Lung (tissue), 11 donors: ENCODE measurements at regions not wholly inside any gene's neighbourhood (a gene's known extent, or its start where the extent isn't known, plus 50 kb on each side); places are given as distances from the start of the nearest gene placed in this dataset.

ENCODE experiments used
- ATAC-seq: fragments of 200-7000 bp; cut with Tn5 transposase; one replicate; pipeline ENCODE4 v1.9.1; 2020; ENCODE audit warnings: moderate number of reproducible peaks; ENCODE audit not compliant: insufficient read depth, low FRiP score
- DNase-seq, 3 donors: peaks; one replicate each; pipeline ENCODE4 v3.0.0-alpha.2; 2013 to 2017
- H3K27ac ChIP-seq, 2 donors: one replicate each; pipeline ENCODE4 v1.5.1; 2013; ENCODE audit warnings: mild to moderate bottlenecking in 2 of 2, moderate library complexity in 2 of 2, control low read depth in 1 of 2, inconsistent platforms in 1 of 2, low read depth in 1 of 2, low read length in 1 of 2
- H3K27me3 ChIP-seq, 3 donors: one replicate each; pipeline ENCODE4 v1.5.1; 2013; ENCODE audit warnings: low read length in 2 of 3; ENCODE audit not compliant: control insufficient read depth in 3 of 3, insufficient read depth in 3 of 3
- H3K36me3 ChIP-seq, 4 donors: one replicate each; pipeline ENCODE4 v1.5.1; 2013; ENCODE audit warnings: low read length in 4 of 4, mild to moderate bottlenecking in 1 of 4, moderate library complexity in 1 of 4; ENCODE audit not compliant: control insufficient read depth in 4 of 4, insufficient read depth in 4 of 4
- H3K4me1 ChIP-seq, 5 donors: one replicate each; pipeline ENCODE4 v1.5.1; 2013; ENCODE audit warnings: low read length in 5 of 5, mild to moderate bottlenecking in 2 of 5, moderate library complexity in 1 of 5; ENCODE audit not compliant: control insufficient read depth in 5 of 5, insufficient read depth in 5 of 5
- H3K4me3 ChIP-seq: one replicate; pipeline ENCODE4 v1.5.1; 2013; ENCODE audit warnings: mild to moderate bottlenecking, control low read depth, moderate library complexity
- H3K9ac ChIP-seq, 2 donors: one replicate each; pipeline ENCODE4 v1.5.1; 2013; ENCODE audit warnings: low read length in 2 of 2, control low read depth in 1 of 2; ENCODE audit not compliant: insufficient read depth in 1 of 2
- H3K9me3 ChIP-seq, 4 donors: one replicate each; pipeline ENCODE4 v1.5.1; 2013; ENCODE audit warnings: low read length in 3 of 4, mild to moderate bottlenecking in 1 of 4, moderate library complexity in 1 of 4; ENCODE audit not compliant: control insufficient read depth in 4 of 4, insufficient read depth in 3 of 4
- CTCF ChIP-seq: IDR thresholded peaks from 2 replicates; pipeline ENCODE4 v1.5.1; 2012; ENCODE audit warnings: mild to moderate bottlenecking; ENCODE audit errors: control extremely low read depth, extremely low read depth
- WGBS, 2 donors: extraction: QIAGEN DNeasy Blood & Tissue Kit; methylation state at CpG; one replicate each; pipeline ENCODE4 v1.1.7; 2013; 5-methylcytosine and 5-hydroxymethylcytosine counted together
- donor health status: control.
- donor health status: control.
- donor health status: Bipolar disorder and iron deficiency.
- donor health status: healthy.
- donor health status: DM: yes; HTN: yes; CAD: no.

GRCh38 chr3:31379598-31379997 is 153.1 kb upstream of the STT3B start:
- Histone ChIP-seq H3K27ac (no peak overlapping the region), H3K9ac (no peak overlapping the region), H3K9me3 (no peaks in the 10 kb centered on the region), H3K36me3 (no peaks in the 10 kb centered on the region), H3K4me3 (no peak overlapping the region), H3K27me3 (no peaks in the 10 kb centered on the region), H3K4me1 (no peaks in the 10 kb centered on the region)
- ATAC-seq (no peak), DNase-seq (peak in 1 of 3 donors; percentile 31)
- WGBS, 2 donors, result 94 to 95% methylated on average over 2 of the region's 2 CpGs
- no peak for TF ChIP-seq CTCF

GRCh38 chr3:31382856-31383255 is 149.9 kb upstream of the STT3B start:
- no peak for TF ChIP-seq CTCF
- ATAC-seq (no peak), DNase-seq (no peak)
- 85 to 90% methylated on average over 1 of the region's 1 CpG for WGBS, 2 donors
- Histone ChIP-seq H3K4me1 (no peaks in the 10 kb centered on the region), H3K27me3 (no peaks in the 10 kb centered on the region), H3K4me3 (no peak overlapping the region), H3K9me3 (peaks cover 0 to 2% (median 0%) of the 10 kb centered on the region in 4 donors), H3K27ac (no peak overlapping the region), H3K36me3 (no peaks in the 10 kb centered on the region), H3K9ac (no peak overlapping the region)

GRCh38 chr3:31384117-31384516 is 148.6 kb upstream of the STT3B start:
- DNase-seq (no peak), ATAC-seq (no peak)
- WGBS, 2 donors, result 76 to 87% methylated on average over 1 of the region's 1 CpG
- no peak overlapping the region for H3K9ac ChIP-seq
- no peaks in the 10 kb centered on the region for H3K27me3 ChIP-seq
- H3K27ac ChIP-seq, result no peak overlapping the region
- no peak for TF ChIP-seq CTCF
- H3K9me3 ChIP-seq, result peaks cover 0 to 2% (median 0%) of the 10 kb centered on the region in 4 donors
- no peak overlapping the region for H3K4me3 ChIP-seq
- no peaks in the 10 kb centered on the region for H3K36me3 ChIP-seq
- H3K4me1 ChIP-seq, result no peaks in the 10 kb centered on the region

GRCh38 chr3:31389939-31390338 is 142.8 kb upstream of the STT3B start:
- H3K27ac ChIP-seq, result no peak overlapping the region
- WGBS, 2 donors, result 88 to 93% methylated on average over 1 of the region's 1 CpG
- no peaks in the 10 kb centered on the region for H3K27me3 ChIP-seq
- no peak overlapping the region for H3K9ac ChIP-seq
- H3K9me3 ChIP-seq, result peaks cover 0 to 2% (median 0%) of the 10 kb centered on the region in 4 donors
- ATAC-seq (no peak), DNase-seq (no peak)
- TF ChIP-seq CTCF, result no peak
- H3K36me3 ChIP-seq, result no peaks in the 10 kb centered on the region
- H3K4me1 ChIP-seq, result no peaks in the 10 kb centered on the region
- no peak overlapping the region for H3K4me3 ChIP-seq
